AG09319 (cell line): ENCODE measurements at regions not wholly inside any gene's neighbourhood (a gene's known extent, or its start where the extent isn't known, plus 50 kb on each side); places are given as distances from the start of the nearest gene placed in this dataset.

Experiments used
- DNase-seq: peaks from one replicate; pipeline ENCODE4 v3.0.0-alpha.2; 2010; ENCODE audit warnings: low read depth; ENCODE audit errors: extremely low read depth
- TF ChIP-seq, protein P1 (sequence below): IDR thresholded peaks from 2 replicates; pipeline ENCODE4 v1.5.1; 2011; ENCODE audit warnings: low read depth, mild to moderate bottlenecking, inconsistent platforms, low read length, moderate library complexity

- TF ChIP-seq, protein P1, sequence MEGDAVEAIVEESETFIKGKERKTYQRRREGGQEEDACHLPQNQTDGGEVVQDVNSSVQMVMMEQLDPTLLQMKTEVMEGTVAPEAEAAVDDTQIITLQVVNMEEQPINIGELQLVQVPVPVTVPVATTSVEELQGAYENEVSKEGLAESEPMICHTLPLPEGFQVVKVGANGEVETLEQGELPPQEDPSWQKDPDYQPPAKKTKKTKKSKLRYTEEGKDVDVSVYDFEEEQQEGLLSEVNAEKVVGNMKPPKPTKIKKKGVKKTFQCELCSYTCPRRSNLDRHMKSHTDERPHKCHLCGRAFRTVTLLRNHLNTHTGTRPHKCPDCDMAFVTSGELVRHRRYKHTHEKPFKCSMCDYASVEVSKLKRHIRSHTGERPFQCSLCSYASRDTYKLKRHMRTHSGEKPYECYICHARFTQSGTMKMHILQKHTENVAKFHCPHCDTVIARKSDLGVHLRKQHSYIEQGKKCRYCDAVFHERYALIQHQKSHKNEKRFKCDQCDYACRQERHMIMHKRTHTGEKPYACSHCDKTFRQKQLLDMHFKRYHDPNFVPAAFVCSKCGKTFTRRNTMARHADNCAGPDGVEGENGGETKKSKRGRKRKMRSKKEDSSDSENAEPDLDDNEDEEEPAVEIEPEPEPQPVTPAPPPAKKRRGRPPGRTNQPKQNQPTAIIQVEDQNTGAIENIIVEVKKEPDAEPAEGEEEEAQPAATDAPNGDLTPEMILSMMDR: no peak
- DNase-seq: no peak
These were observed 53.3 kb downstream of the C7orf25 start for GRCh38 chr7:42858570-42858969.

DNA sequence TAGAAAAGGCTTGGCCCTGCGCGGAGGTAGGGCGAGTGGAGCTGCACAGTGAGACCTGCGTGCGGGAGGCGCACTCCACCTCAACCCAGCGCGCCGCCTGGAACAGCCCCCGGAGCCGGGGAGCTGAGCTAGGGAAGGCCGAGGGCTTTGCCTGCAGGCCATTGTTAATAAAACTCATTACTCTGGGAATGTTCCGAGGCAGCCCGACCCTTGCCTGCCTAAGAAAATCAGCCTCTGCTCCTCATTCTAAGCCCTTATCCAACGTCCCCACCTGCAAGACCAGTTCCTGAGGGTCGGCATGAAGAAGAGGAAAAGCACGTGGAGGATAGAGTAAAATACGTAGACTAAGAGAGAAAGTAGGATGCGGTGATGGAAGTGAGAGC, 55.3 kb downstream of the C7orf25 start:
- DNase-seq: no peak
- TF ChIP-seq, protein P1: no peak

GRCh38 chr7:42854571-42855118, 57.2 kb downstream of the C7orf25 start:
- TF ChIP-seq, protein P1: no peak

DNA sequence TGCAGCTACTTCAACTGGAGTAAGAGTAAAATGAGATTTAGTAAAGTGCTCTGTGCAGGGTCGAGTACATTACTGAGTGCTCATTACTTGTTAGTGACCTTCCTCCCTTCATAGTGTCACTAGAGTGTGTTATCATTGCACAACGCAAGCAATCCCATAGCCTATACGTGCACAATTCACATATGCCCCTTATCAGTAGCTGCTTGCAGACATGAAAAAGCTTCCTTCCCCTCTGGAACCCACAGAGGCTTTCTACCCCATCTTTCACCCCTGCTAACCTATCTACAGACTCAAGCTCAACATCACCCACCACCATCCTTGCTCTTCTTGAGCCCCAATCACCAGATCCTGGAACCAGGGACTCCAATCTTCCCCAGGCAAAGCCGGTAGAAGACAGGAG, 59.3 kb downstream of the C7orf25 start:
- no peak for DNase-seq
- TF ChIP-seq, protein P1: no peak

More at GRCh38 chr7:42854571-42855118, 57.2 kb downstream of the C7orf25 start:
- DNase-seq: no peak

- TF ChIP-seq, protein P1: peak; percentile 65
- no peak for DNase-seq
These were observed 68.6 kb downstream of the C7orf25 start for GRCh38 chr7:42843205-42843800.

GRCh38 chr7:42834676-42835075, 77.2 kb downstream of the C7orf25 start:
- TF ChIP-seq, protein P1: no peak
- DNase-seq: no peak

DNA sequence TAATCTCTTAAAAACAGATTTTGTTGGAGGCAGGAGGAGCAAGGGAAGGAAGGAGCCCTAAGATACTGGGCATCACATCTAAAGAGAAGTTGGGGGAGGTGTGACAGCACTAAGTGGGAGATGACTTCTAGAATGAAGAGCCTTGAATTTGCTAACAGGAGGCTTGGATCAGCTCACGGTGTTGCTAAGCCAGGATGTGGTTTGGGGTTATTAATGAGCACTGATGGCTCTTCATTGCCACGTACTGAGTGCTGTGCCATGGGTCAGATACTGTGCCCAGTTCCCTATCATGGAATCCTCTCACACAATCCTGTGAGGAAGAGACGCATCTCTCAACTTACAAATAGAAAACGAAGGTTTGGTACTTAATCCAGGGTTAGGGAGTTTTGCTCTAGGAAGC, 78.5 kb downstream of the C7orf25 start:
- DNase-seq: no peak
- TF ChIP-seq, protein P1: no peak
